ENCODE measurements at regions not wholly inside any gene's neighbourhood (a gene's known extent, or its start where the extent isn't known, plus 50 kb on each side); places are given as distances from the start of the nearest gene placed in this dataset.

- Histone ChIP-seq H4K20me1 (ENCODE audit: control insufficient read depth, insufficient read depth) (no peaks in the 10 kb centered on the region), H3K79me2 (ENCODE audit: control insufficient read depth, insufficient read depth, low read length) (no peaks in the 10 kb centered on the region), H3K27me3 (replicated peaks in 1 of 2; ENCODE audit: control insufficient read depth in 2 of 2, insufficient read depth in 2 of 2, low read length in 1 of 2) (no peaks in the 10 kb centered on the region), H3K4me2 (ENCODE audit: control insufficient read depth, insufficient read depth) (no peak overlapping the region), H3K4me3 (no peak overlapping the region), H2AFZ (ENCODE audit: control insufficient read depth, low read depth, low read length) (no peak overlapping the region), H3K9ac (ENCODE audit: control insufficient read depth, insufficient read depth, low read length) (no peak overlapping the region), H3K36me3 (ENCODE audit: control insufficient read depth in 2 of 2, insufficient read depth in 2 of 2, low read length in 1 of 2) (no peaks in the 10 kb centered on the region), H3K9me3 (replicated peaks; ENCODE audit: control insufficient read depth, insufficient read depth, low read length) (no peaks in the 10 kb centered on the region), H3K4me1 (ENCODE audit: control insufficient read depth, insufficient read depth, low read length) (no peaks in the 10 kb centered on the region), H3K27ac (ENCODE audit: control insufficient read depth, insufficient read depth) (no peak overlapping the region)
- ChIA-PET CTCF (no interaction called here), SMC1A (ENCODE audit: uncharacterized antibody, unreplicated experiment) (no interaction called here), RAD21 (ENCODE audit: unreplicated experiment) (no interaction called here), POLR2A (no interaction called here)
- in situ Hi-C loops (cut with MboI) (no loop called here), intact Hi-C loops (cut with micrococcal nuclease; ENCODE audit: unreplicated experiment) (no loop called here)
- FAIRE-seq (no peak), ATAC-seq (no peak), DNase-seq (ENCODE audit: low read depth, low spot score) (no peak)
- TF ChIP-seq CREM (IDR thresholded peaks at IDR 0.05; ENCODE audit: low read depth) (no peak), IKZF1 (conservative IDR thresholded peaks at IDR 0.05) (no peak), NR2C2 (IDR thresholded peaks at IDR 0.05; ENCODE audit: borderline replicate concordance, control insufficient read depth, insufficient read length, low read depth) (no peak), POLR2A (IDR thresholded peaks at IDR 0.05; ENCODE audit: low read depth, low read length) (no peak)
- BruUV-seq (replicated peaks) = no TSS peak
- WGBS (ENCODE audit: insufficient coverage, insufficient replicate concordance, low lambda C conversion rate, missing lambda C conversion rate) = 0% methylated on average over 1 of the region's 1 CpG
Measured at GRCh38 chr13:85140192-85140591, 659.0 kb downstream of the SLITRK6 start.

- ChIA-PET SMC1A (ENCODE audit: uncharacterized antibody, unreplicated experiment) (no interaction called here), RAD21 (ENCODE audit: unreplicated experiment) (no interaction called here), POLR2A (no interaction called here), CTCF (interaction anchor here (0.7 kb wide), 1 partner anchor 19 kb away, joined by 3 read pairs; no protein-coding TSS in a partner anchor)
- no TSS peak for BruUV-seq (replicated peaks)
- Histone ChIP-seq H3K4me3 (no peak overlapping the region), H3K79me2 (ENCODE audit: control insufficient read depth, insufficient read depth, low read length) (no peaks in the 10 kb centered on the region), H3K4me1 (ENCODE audit: control insufficient read depth, insufficient read depth, low read length) (no peaks in the 10 kb centered on the region), H2AFZ (ENCODE audit: control insufficient read depth, low read depth, low read length) (no peak overlapping the region), H3K36me3 (ENCODE audit: control insufficient read depth in 2 of 2, insufficient read depth in 2 of 2, low read length in 1 of 2) (no peaks in the 10 kb centered on the region), H3K9me3 (replicated peaks; ENCODE audit: control insufficient read depth, insufficient read depth, low read length) (no peaks in the 10 kb centered on the region), H3K27ac (ENCODE audit: control insufficient read depth, insufficient read depth) (no peak overlapping the region), H3K9ac (ENCODE audit: control insufficient read depth, insufficient read depth, low read length) (no peak overlapping the region), H4K20me1 (ENCODE audit: control insufficient read depth, insufficient read depth) (no peaks in the 10 kb centered on the region), H3K4me2 (ENCODE audit: control insufficient read depth, insufficient read depth) (no peak overlapping the region), H3K27me3 (replicated peaks in 1 of 2; ENCODE audit: control insufficient read depth in 2 of 2, insufficient read depth in 2 of 2, low read length in 1 of 2) (no peaks in the 10 kb centered on the region)
- intact Hi-C loops (cut with micrococcal nuclease; ENCODE audit: unreplicated experiment) (no loop called here), in situ Hi-C loops (cut with MboI) (no loop called here)
- 0% methylated on average over 1 of the region's 1 CpG for WGBS (ENCODE audit: insufficient coverage, insufficient replicate concordance, low lambda C conversion rate, missing lambda C conversion rate)
- ATAC-seq = no peak
- FAIRE-seq = no peak
- no peak for DNase-seq (ENCODE audit: low read depth, low spot score)
- TF ChIP-seq ZNF687 (IDR thresholded peaks at IDR 0.05) (no peak), IKZF2 (IDR thresholded peaks at IDR 0.05) (no peak), RUNX3 (IDR thresholded peaks at IDR 0.05; ENCODE audit: low read length) (no peak), STAT1 (conservative IDR thresholded peaks at IDR 0.05) (no peak), POLR2A (IDR thresholded peaks at IDR 0.05; ENCODE audit: low read depth, low read length) (no peak), CEBPZ (IDR thresholded peaks at IDR 0.05; ENCODE audit: low read depth, low read length) (no peak), JUND (IDR thresholded peaks at IDR 0.05; ENCODE audit: low read depth, low read length) (no peak), KDM1A (IDR thresholded peaks at IDR 0.05; ENCODE audit: borderline replicate concordance) (no peak), ZNF384 (IDR thresholded peaks at IDR 0.05; ENCODE audit: borderline replicate concordance, low read depth, low read length) (no peak), CEBPB (IDR thresholded peaks at IDR 0.05; ENCODE audit: borderline replicate concordance in 1 of 2, low read depth in 2 of 2, low read length in 2 of 2) (no peak)
Measured at GRCh38 chr13:85137516-85137915, 661.7 kb downstream of the SLITRK6 start.
